ENCODE measurements at regions not wholly inside any gene's neighbourhood (a gene's known extent, or its start where the extent isn't known, plus 50 kb on each side); places are given as distances from the start of the nearest gene placed in this dataset.

DNA sequence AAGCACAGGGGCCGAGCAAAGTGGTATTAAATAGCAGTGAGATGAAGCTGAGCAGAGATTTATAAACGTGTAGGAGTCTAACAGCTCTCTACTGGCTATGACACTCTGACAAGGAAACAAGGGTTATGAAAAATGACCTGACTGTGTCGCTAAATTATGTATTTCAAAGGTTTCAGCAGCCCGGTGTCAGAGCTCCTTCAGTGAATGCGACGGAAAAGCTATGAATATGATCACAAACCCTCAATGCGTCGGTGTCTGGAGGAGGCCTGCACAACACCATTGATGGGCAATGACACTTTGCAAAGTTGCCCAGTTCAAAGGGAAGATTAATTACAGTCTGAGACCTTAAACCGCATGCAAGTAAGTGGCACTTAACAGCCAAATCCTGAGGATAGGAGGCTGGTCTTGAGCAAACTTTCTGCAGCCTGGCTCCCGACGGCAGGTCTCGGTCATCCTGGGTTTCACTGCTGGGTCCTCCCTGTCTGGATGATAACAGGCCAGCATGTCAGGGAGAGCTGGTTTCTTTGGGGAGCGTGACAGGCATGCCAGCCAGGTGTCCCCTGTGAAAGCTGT is 615.1 kb upstream of the SALL3 start:
- TF ChIP-seq, protein P1, sequence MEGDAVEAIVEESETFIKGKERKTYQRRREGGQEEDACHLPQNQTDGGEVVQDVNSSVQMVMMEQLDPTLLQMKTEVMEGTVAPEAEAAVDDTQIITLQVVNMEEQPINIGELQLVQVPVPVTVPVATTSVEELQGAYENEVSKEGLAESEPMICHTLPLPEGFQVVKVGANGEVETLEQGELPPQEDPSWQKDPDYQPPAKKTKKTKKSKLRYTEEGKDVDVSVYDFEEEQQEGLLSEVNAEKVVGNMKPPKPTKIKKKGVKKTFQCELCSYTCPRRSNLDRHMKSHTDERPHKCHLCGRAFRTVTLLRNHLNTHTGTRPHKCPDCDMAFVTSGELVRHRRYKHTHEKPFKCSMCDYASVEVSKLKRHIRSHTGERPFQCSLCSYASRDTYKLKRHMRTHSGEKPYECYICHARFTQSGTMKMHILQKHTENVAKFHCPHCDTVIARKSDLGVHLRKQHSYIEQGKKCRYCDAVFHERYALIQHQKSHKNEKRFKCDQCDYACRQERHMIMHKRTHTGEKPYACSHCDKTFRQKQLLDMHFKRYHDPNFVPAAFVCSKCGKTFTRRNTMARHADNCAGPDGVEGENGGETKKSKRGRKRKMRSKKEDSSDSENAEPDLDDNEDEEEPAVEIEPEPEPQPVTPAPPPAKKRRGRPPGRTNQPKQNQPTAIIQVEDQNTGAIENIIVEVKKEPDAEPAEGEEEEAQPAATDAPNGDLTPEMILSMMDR (IDR thresholded peaks at IDR 0.05): no peak
- TF ChIP-seq POLR2A (IDR thresholded peaks at IDR 0.05): no peak
